ENCODE measurements at regions not wholly inside any gene's neighbourhood (a gene's known extent, or its start where the extent isn't known, plus 50 kb on each side); places are given as distances from the start of the nearest gene placed in this dataset.

GRCh38 chr3:5056111-5056391, 66.0 kb upstream of the ARL8B start:
- TF ChIP-seq EZH2phosphoT487 (IDR thresholded peaks at IDR 0.05): no peak
- no peak for TF ChIP-seq CTCF (IDR thresholded peaks at IDR 0.05)

All from neural progenitor cell (in vitro differentiated cells).